Neural crest cell (in vitro differentiated cells): ENCODE measurements at regions not wholly inside any gene's neighbourhood (a gene's known extent, or its start where the extent isn't known, plus 50 kb on each side); places are given as distances from the start of the nearest gene placed in this dataset.

Experiments
- DNase-seq: peaks from one replicate; pipeline ENCODE4 v3.0.0; 2021; ENCODE audit warnings: low read depth, mixed read lengths, low spot score
- H3K27ac Mint-ChIP-seq: one replicate; pipeline ENCODE4 v1.8.0; 2021; ENCODE audit warnings: mild to moderate bottlenecking, mixed read lengths; ENCODE audit not compliant: unreplicated experiment
- H3K27me3 Mint-ChIP-seq: 2 replicates; pipeline ENCODE4 v1.8.0; 2021; ENCODE audit warnings: low read depth, mild to moderate bottlenecking, mixed read lengths
- H3K36me3 Mint-ChIP-seq: 2 replicates; pipeline ENCODE4 v1.8.0; 2021; ENCODE audit warnings: low read depth, mild to moderate bottlenecking, mixed read lengths
- H3K4me1 Mint-ChIP-seq: 2 replicates; pipeline ENCODE4 v1.8.0; 2021; ENCODE audit warnings: mixed read lengths
- H3K4me3 Mint-ChIP-seq: one replicate; pipeline ENCODE4 v1.8.0; 2021; ENCODE audit warnings: mild to moderate bottlenecking, mixed read lengths
- H3K9me3 Mint-ChIP-seq: 2 replicates; pipeline ENCODE4 v1.8.0; 2021; ENCODE audit warnings: mixed read lengths
- CTCF ChIP-seq: fragments of 200-600 bp; sonication (generic); conservative IDR thresholded peaks from 2 replicates; pipeline ENCODE4 v1.5.0; 2021; ENCODE audit warnings: antibody characterized with exemption, mild to moderate bottlenecking

DNA sequence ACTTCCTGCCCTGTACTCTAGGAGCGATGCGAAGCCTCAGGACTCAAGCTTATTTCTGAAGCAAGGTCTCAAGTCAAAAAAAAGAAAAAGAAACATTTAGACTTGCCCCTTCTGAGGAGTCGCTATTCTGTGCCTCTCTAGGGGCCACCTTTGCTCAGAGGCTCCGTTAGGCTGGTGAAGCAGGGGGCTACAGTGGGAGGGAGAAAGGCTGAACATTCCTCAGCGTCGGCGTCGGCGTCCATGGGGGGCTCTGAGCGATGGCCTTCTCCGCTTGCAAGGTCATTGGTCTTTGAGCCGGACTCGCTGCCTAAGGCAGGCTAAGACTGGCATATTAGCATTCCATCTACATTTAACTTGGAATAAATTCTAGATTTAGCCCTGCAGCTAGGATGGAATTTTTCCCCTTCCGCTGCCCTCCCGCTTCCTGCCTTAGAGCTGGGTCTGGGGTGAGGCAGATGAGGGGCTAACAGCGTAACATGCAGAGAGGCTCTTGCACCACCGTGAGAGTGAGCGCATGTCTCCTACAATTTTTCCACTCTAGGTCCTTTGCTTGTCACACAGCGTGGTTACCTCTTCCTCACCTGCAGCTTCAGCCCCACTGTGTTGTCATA is 53.6 kb upstream of the ATL2 start:
- no peak for TF ChIP-seq CTCF
- peaks cover 3% of the 10 kb centered on the region for H3K9me3 Mint-ChIP-seq
- no peak for DNase-seq
- peaks cover 32% of the 10 kb centered on the region for H3K4me1 Mint-ChIP-seq
- H3K4me3 Mint-ChIP-seq: no peak overlapping the region
- no peak overlapping the region for H3K27ac Mint-ChIP-seq
- H3K27me3 Mint-ChIP-seq: peaks cover 3% of the 10 kb centered on the region
- no peaks in the 10 kb centered on the region for H3K36me3 Mint-ChIP-seq

DNA sequence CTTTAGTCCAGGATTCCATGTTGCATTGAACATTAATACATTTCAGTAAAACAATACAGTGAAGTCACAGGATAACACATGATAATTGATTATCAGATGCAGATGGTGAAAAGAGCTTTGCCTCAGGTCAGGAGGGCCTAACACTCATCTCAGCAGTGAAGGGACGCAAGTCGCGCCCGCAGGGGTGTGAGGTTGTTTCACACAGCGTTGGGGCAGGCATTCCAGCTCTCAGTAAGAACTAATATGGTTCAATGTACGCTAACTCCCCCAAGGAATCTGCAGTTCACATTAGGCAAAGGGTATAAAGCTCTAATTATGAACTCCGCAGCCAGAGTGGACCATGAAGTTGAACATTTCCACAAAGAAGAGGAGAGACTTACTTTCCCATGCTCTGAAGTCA is 53.1 kb upstream of the ATL2 start:
- Mint-ChIP-seq H3K27ac (no peak overlapping the region), H3K27me3 (peaks cover 3% of the 10 kb centered on the region), H3K4me1 (peaks cover 32% of the 10 kb centered on the region), H3K9me3 (peaks cover 3% of the 10 kb centered on the region), H3K36me3 (no peaks in the 10 kb centered on the region), H3K4me3 (no peak overlapping the region)
- no peak for TF ChIP-seq CTCF
- DNase-seq: no peak

GRCh38 chr2:38427936-38428335 is 50.9 kb upstream of the ATL2 start:
- Mint-ChIP-seq H3K27me3 (peaks cover 3% of the 10 kb centered on the region), H3K27ac (no peak overlapping the region), H3K9me3 (no peaks in the 10 kb centered on the region), H3K4me3 (no peak overlapping the region), H3K4me1 (peaks cover 24% of the 10 kb centered on the region), H3K36me3 (no peaks in the 10 kb centered on the region)
- no peak for DNase-seq
- no peak for TF ChIP-seq CTCF

GRCh38 chr2:38427054-38427453 is 50.0 kb upstream of the ATL2 start:
- Mint-ChIP-seq H3K27ac (no peak overlapping the region), H3K36me3 (no peaks in the 10 kb centered on the region), H3K4me3 (no peak overlapping the region), H3K4me1 (peaks cover 15% of the 10 kb centered on the region), H3K9me3 (peaks cover under 1% of the 10 kb centered on the region), H3K27me3 (peaks cover 3% of the 10 kb centered on the region)
- no peak for TF ChIP-seq CTCF
- no peak for DNase-seq
